ENCODE measurements at regions not wholly inside any gene's neighbourhood (a gene's known extent, or its start where the extent isn't known, plus 50 kb on each side); places are given as distances from the start of the nearest gene placed in this dataset.

Small RNA genes in the stretch of these regions (small RNA-seq; reads per million reads assigned to genes)
- 0 reads per million in 2 experiments for gene AL008629.1
- gene HDGFP1 = 0 reads per million in 2 experiments
- gene MCRIP2P1 = 0 reads per million in 2 experiments
- gene RNA5SP514 = 0 reads per million in 2 experiments
